NCI-H1417 treated with DMSO at 0.1 percent for 48 hours (cell line): ENCODE measurements at regions not wholly inside any gene's neighbourhood (a gene's known extent, or its start where the extent isn't known, plus 50 kb on each side); places are given as distances from the start of the nearest gene placed in this dataset.
"Not testable (repeated sequence)": the region's sequence is repeated elsewhere in the genome, so short reads cannot be mapped to it uniquely, and the experiment has no call there.

ENCODE experiments used
- DNase-seq: peaks from one replicate; lab custom pipeline; 2025; lab: John Stamatoyannopoulos, UW

DNA sequence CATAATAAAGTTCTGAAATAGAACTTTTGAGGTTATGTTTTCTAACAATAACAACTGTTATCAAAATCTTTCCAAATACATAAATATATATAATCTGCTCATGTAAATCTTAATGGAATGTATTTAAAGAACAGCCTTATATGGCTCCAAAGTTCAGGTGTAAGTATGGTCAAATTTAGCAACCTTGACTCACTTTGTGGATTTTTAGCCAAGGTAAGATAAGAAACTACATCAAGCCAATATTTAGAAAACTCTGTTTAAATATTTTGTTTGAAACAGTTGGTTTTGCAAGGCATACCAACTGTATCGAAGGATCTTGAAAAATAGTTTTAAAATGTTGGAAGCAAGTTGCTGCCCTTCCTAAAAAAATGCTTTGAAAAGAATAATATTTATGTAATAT is 228.9 kb upstream of the SEMA3D start:
- DNase-seq, result no peak

DNA sequence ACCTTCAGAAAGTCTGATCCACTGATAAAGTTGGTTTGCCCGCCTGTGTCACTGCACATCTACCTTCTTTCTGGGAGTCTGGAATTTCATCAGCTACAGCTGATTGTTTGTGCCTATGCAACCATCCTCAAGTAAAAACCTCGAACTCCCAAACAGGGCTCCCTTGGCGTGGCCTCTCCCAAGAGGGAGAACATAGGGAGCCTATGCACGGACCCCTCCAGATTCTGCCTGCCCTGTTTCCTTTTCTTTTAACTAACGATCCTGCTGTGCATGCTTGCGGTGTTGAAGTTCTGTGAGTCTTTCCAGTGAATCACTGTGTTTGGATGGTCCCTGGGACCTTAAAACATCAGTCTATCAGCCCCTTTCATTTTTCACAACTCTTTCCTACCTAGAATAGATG is 226.9 kb upstream of the SEMA3D start:
- DNase-seq, result no peak

- DNase-seq, result no peak
Observed at GRCh38 chr7:85412912-85413311, 226.1 kb upstream of the SEMA3D start.

- DNase-seq, result no peak
Observed at GRCh38 chr7:85407391-85407790, 220.5 kb upstream of the SEMA3D start.

DNA sequence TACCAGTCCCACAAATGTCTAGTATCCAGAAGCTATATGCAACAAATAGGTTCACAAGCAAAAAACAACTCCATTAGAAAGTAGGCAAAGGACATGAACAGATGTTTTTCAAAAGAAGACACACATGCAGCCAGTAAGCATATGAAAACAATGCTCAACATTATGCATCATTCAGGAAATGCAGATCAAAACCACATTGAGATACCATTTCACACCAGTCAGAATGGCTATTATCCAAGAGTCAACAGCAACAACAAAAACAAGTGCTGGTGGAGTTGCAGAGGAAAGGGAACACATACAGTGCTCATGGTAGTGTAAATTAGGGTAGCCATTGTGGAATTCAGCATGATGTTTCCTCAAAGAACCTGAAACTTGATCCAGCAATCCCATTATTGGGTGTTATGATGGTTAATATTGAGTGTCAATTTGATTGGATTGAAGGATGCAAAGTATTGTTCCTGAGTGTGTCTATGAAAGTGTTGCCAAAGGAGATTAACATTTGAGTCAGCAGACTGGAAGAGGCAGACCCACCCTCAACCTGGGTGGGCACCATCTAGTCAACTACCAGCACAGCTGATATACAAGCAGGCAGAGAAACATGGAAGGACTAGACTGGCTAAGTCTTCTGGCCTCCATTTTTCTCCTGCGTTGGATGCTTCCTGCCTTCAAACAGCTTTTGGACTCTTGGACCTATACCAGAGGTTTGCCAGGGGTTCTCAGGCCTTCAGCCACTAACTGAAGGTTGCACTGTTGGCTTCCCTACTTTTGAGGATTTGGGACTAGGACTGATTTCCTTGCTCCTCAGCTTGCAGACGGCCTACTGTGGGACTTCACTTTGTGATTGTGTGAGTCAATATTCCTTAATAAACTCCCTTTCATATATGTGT is 218.4 kb upstream of the SEMA3D start:
- no peak for DNase-seq

GRCh38 chr7:85396676-85397075 is 209.8 kb upstream of the SEMA3D start:
- DNase-seq, result no peak

- no peak for DNase-seq
Observed at GRCh38 chr7:85392789-85393188, 205.9 kb upstream of the SEMA3D start.

DNA sequence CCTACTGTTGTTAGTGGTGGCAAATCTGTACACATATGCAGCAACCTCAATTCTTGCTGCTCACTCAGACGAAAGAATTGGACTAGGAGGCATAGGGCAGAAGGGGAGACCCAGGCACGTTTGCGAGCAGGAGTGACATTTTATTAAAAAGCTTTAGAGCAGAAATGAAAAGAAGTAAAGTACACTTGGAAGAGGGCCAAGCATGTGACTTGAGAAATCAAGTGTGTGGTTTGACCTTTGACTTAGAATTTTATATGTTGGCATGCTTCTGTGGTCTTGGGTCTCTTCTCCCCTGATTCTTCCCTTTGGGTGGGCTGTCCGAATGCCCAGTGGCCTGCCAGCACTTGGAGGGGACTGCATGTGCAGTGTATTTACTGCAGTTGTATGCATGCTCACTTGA is 205.5 kb upstream of the SEMA3D start:
- DNase-seq, result no peak

- DNase-seq, result no peak
Observed at GRCh38 chr7:85386460-85386859, 199.6 kb upstream of the SEMA3D start.

- no peak for DNase-seq
Observed at GRCh38 chr7:85384392-85384791, 197.5 kb upstream of the SEMA3D start.

GRCh38 chr7:85381212-85381611 is 194.4 kb upstream of the SEMA3D start:
- DNase-seq, result no peak

DNA sequence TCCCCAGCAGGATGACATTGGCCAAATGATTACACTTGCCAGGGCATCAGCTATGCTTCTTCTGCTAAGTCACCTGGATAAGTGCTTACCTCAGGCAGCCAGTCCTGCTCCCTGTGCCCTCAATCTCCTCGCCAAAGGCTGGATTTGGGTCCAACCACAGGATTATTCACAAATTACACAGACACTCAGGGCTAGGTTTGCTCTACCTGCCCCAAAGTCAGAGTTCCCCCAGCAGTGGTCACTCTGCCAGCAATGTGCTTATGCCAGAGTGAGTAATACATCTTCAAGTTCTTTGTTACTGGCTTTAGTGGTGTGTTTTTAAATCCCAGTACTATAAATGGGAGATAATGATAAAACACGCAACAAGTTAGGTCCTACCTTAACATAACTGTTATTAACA is 189.7 kb upstream of the SEMA3D start:
- no peak for DNase-seq

- DNase-seq, result no peak
Observed at GRCh38 chr7:85356916-85357315, 170.1 kb upstream of the SEMA3D start.

DNA sequence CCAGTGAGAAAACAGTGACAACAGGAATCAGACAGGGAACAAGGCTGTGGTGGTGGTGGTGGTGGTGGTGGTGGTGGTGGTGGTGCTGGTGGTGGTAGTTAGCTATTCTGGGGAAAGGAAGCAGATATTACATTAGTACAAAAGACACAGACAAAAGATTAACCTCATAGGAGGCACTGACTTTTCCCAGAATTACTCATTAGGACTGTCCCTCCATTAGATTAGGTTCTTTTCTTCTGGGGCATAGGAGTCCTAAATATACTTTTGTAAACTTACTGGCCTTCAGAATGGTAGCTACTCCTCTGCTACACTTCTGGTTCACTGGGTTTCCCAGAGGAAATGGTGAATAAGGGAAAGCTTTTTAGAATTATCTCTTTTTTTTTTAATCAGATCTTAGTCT is 156.6 kb upstream of the SEMA3D start:
- no peak for DNase-seq

GRCh38 chr7:85342781-85343180 is 155.9 kb upstream of the SEMA3D start:
- no peak for DNase-seq

DNA sequence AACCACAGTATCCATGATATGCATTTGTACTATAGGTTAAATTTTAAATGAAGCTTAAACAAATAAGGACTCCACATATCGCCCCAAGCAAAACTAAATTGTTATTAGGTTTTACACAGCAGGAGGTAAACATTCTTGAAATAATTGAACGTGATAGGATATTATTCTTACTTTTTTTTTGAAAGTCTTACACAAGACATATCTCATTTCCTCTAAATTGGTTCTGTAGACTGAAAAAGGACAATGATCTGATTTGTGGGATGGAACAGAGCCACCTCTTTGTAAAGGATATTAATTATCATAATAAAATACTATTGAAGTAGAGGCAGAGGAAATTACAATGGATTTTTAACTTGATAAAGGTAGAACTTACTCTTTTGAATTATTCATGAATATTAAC is 155.1 kb upstream of the SEMA3D start:
- no peak for DNase-seq

DNA sequence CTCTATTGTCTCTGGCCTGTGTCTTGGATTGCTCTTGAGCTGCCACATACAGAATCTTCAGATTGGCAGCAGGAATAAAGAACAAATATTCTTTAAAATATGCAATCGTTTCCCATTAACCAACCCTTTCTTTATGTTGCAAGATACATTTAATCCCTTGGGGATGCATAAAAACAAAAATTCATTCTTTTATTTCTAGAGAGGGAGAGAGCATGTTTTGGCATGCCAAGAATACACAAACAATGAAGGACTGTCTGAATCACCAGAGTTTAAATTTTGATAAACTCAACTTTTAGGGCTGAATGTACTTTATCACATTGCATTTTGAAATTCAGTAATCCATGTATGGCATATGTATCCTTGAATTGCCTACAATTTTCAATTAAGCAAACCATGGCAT is 154.3 kb upstream of the SEMA3D start:
- DNase-seq, result no peak

- no peak for DNase-seq
Observed at GRCh38 chr7:85336086-85336485, 149.2 kb upstream of the SEMA3D start.

- not testable (repeated sequence) for DNase-seq
Observed at GRCh38 chr7:85335113-85335512, 148.3 kb upstream of the SEMA3D start.

DNA sequence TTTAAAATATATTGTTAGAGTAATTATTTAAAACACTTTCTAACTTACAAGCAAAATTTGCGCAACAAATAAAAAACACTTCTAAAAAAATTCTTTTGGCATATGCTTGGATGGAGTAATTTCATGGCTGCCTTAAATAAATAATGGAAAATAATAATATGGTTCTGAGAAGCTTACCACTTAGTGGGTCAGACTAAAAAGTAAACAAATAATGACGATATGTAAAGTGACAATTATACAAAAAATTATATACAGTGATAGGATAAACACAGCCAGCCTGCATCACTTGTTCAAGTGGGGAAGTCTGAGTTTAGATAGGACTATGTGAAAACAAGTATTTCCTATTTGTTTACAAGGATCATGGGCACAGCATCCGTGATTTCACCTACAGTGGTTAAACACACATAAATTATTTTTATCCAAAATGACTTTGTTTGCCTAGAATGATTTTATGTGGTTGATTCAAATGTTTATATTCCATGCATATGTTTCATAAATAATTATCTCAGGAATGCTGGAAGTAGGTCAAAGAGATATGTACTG is 141.7 kb upstream of the SEMA3D start:
- DNase-seq, result no peak

DNA sequence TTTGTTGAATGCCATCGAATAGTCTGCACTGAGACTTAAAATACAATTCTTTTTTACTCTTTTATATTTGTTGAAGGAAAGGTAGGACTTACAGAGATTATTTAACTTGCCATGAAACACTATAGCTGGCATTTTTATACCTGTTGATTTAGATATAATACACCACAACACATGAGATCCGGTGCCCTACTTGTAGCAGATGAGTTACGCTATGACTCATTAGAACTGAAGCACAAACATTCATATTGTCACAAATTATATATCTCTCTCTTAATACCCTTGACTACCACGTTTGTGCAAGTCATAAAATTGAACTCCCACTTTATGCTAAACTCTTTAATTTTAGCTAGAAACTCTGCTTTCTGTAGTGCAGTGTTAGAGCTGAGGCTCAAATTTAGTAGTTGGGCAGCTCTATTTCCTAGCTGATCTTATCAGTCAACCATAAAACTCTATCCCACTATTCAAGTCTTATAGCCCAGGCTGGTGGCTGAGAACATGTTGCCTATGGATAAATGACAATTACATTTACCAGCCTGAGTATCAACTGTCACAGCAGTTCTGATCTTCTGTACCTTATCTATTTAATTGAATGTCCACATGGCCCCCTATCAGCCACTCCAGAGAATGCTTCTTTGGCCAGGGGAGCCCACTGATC is 137.4 kb upstream of the SEMA3D start:
- DNase-seq, result no peak

DNA sequence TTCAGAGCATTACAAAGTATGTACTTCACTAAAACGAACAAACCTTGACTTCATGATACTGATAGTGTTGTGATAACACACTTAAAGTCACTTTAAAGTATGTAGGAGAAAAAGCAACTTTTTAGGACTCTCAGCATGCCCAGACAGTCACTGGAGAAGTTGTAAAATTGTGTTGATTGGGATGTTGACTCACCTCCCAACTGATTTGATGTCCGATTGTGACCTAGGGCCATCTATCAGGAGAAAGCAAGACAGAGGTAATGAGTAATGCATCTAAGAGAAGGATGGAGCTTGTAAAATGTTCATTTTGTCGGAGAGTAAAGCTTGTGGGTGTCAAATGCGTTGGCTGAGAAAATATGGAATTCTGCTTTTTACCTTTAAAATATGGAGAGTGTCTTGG is 135.4 kb upstream of the SEMA3D start:
- DNase-seq, result no peak

DNA sequence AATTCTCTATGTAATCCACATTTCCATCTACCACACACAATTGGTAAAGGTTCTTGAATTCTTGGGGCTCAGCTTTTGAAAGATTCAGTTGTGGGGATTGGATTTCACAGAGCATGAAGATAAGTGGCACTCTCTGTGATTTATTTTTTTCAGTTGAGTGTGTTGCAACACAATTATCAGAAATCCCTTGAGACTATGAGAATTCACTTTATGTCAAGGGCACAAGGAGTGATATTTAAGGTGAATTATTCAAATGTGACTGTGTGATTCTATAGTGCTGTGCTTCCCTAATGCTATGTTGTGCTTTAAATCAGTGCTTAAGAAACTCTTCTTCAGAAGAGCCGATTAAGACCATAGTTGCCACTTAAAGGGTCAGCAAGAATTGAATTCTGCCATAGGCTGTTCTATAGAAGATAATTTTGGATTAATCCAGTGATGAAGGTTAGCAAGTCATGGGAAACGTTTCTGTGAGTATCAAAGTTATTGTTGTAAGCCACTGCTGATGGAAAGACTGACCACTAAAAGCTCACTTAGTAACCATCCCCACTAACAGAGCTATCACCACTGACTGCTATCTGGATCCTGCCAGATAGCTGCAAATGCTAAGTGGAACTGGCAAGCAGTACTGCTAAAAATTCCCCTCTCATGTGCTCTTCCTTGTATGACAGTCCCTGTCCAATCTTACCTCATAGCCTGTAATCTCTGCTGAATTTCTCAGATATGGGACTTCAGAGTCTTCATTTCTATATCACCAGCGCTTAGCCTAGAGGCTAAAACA is 134.0 kb upstream of the SEMA3D start:
- DNase-seq, result no peak
